ENCODE measurements at regions not wholly inside any gene's neighbourhood (a gene's known extent, or its start where the extent isn't known, plus 50 kb on each side); places are given as distances from the start of the nearest gene placed in this dataset.

DNA sequence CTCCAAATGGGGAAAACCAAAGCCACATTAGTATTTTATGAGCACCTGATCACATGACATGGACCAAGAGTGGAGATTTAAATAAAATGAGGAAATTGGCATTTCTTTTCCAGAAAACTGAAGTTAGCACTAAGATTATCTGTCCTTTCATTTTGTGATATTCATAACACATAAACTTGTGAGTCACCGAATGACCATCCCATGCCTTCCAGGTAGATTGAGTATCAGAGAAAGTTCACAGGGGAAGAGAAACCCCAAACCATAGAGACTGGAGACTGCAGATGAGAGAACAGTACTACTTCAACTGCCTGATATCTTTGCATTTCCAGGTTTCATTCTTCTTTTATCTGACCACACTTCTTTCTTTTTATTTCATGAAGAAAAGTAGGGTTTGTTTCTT lies 176.3 kb upstream of the LRP1B start:
- no peaks in the 10 kb centered on the region for H3K36me3 ChIP-seq (ENCODE audit: insufficient read depth, low read length, poor library complexity, severe bottlenecking)
- H3K9me3 ChIP-seq (ENCODE audit: low read depth, low read length, poor library complexity, severe bottlenecking) = no peaks in the 10 kb centered on the region
- H3K4me3 ChIP-seq (ENCODE audit: low read depth, low read length, poor library complexity, severe bottlenecking) = no peak overlapping the region
- CTCF ChIA-PET = no interaction called here
- intact Hi-C loops (cut with micrococcal nuclease; ENCODE audit: unreplicated experiment) = no loop called here
- no peak overlapping the region for H3K27ac ChIP-seq (ENCODE audit: low read depth, low read length, poor library complexity, severe bottlenecking)
- POLR2A ChIA-PET (ENCODE audit: low non-redundant PET) = no interaction called here
- no peaks in the 10 kb centered on the region for H3K27me3 ChIP-seq (replicated peaks; ENCODE audit: insufficient read depth, low read depth, low read length, poor library complexity)
- no peak for DNase-seq (ENCODE audit: low spot score)
- BruUV-seq (replicated peaks) = no TSS peak
- no peaks in the 10 kb centered on the region for H3K4me1 ChIP-seq (ENCODE audit: insufficient read depth, low read length, poor library complexity, severe bottlenecking)
- TF ChIP-seq EZH2 (IDR thresholded peaks at IDR 0.05; ENCODE audit: borderline replicate concordance, low read depth, low read length, poor library complexity, severe bottlenecking) = no peak
- TF ChIP-seq, protein P1, sequence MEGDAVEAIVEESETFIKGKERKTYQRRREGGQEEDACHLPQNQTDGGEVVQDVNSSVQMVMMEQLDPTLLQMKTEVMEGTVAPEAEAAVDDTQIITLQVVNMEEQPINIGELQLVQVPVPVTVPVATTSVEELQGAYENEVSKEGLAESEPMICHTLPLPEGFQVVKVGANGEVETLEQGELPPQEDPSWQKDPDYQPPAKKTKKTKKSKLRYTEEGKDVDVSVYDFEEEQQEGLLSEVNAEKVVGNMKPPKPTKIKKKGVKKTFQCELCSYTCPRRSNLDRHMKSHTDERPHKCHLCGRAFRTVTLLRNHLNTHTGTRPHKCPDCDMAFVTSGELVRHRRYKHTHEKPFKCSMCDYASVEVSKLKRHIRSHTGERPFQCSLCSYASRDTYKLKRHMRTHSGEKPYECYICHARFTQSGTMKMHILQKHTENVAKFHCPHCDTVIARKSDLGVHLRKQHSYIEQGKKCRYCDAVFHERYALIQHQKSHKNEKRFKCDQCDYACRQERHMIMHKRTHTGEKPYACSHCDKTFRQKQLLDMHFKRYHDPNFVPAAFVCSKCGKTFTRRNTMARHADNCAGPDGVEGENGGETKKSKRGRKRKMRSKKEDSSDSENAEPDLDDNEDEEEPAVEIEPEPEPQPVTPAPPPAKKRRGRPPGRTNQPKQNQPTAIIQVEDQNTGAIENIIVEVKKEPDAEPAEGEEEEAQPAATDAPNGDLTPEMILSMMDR (conservative IDR thresholded peaks at IDR 0.05; ENCODE audit: low read depth, low read length) = no peak

DNA sequence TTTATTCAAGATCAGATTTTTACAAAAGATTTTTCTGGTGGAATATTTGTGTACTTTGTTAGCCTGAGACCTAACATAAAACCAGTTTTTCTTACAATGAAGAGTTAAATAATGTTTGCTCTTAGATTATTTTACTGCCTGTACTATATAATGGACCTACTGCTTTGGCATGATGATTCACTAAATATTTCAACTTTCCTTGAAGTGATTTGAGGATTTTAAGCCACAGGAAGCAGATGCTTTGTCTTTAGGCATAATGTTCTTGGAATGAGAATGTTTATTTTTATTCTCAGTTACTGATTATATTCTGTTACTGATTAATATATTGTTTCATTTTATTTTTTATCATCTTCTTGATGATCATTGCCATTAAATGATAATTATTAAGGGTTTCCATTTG lies 175.3 kb upstream of the LRP1B start:
- CTCF ChIA-PET = no interaction called here
- no TSS peak for BruUV-seq (replicated peaks)
- Histone ChIP-seq H3K27me3 (replicated peaks; ENCODE audit: insufficient read depth, low read depth, low read length, poor library complexity) (no peaks in the 10 kb centered on the region), H3K36me3 (ENCODE audit: insufficient read depth, low read length, poor library complexity, severe bottlenecking) (no peaks in the 10 kb centered on the region), H3K4me1 (ENCODE audit: insufficient read depth, low read length, poor library complexity, severe bottlenecking) (no peaks in the 10 kb centered on the region), H3K27ac (ENCODE audit: low read depth, low read length, poor library complexity, severe bottlenecking) (no peak overlapping the region), H3K9me3 (ENCODE audit: low read depth, low read length, poor library complexity, severe bottlenecking) (no peaks in the 10 kb centered on the region), H3K4me3 (ENCODE audit: low read depth, low read length, poor library complexity, severe bottlenecking) (no peak overlapping the region)
- TF ChIP-seq, protein P1 (conservative IDR thresholded peaks at IDR 0.05; ENCODE audit: low read depth, low read length) = no peak
- TF ChIP-seq EZH2 (IDR thresholded peaks at IDR 0.05; ENCODE audit: borderline replicate concordance, low read depth, low read length, poor library complexity, severe bottlenecking) = no peak
- intact Hi-C loops (cut with micrococcal nuclease; ENCODE audit: unreplicated experiment) = no loop called here
- no peak for DNase-seq (ENCODE audit: low spot score)
- POLR2A ChIA-PET (ENCODE audit: low non-redundant PET) = no interaction called here

DNA sequence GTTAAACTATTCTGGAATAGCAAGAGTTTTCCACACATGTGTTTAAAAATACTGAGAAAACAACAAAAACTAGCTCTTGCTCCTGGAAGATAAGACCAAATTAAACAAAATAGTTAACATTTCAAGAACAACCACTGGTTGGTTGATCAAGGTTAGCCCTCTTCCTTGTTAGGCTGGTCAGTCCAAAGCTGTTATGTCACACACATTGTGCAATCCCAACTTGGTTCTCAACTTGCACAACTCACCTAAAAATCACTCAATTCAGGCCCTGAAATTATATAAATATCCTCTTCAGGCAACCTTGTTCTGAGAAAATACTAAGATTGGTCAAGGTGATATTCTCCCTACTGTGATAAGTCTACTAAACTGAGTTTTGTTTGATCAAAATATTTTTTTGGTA lies 169.7 kb upstream of the LRP1B start:
- no peak for TF ChIP-seq EZH2 (IDR thresholded peaks at IDR 0.05; ENCODE audit: borderline replicate concordance, low read depth, low read length, poor library complexity, severe bottlenecking)
- TF ChIP-seq, protein P1 (conservative IDR thresholded peaks at IDR 0.05; ENCODE audit: low read depth, low read length) = no peak
- DNase-seq (ENCODE audit: low spot score) = no peak
- no peaks in the 10 kb centered on the region for H3K9me3 ChIP-seq (ENCODE audit: low read depth, low read length, poor library complexity, severe bottlenecking)
- no peaks in the 10 kb centered on the region for H3K27me3 ChIP-seq (replicated peaks; ENCODE audit: insufficient read depth, low read depth, low read length, poor library complexity)
- intact Hi-C loops (cut with micrococcal nuclease; ENCODE audit: unreplicated experiment) = no loop called here
- H3K4me1 ChIP-seq (ENCODE audit: insufficient read depth, low read length, poor library complexity, severe bottlenecking) = no peaks in the 10 kb centered on the region
- POLR2A ChIA-PET (ENCODE audit: low non-redundant PET) = no interaction called here
- CTCF ChIA-PET = no interaction called here
- H3K36me3 ChIP-seq (ENCODE audit: insufficient read depth, low read length, poor library complexity, severe bottlenecking) = no peaks in the 10 kb centered on the region
- no peak overlapping the region for H3K27ac ChIP-seq (ENCODE audit: low read depth, low read length, poor library complexity, severe bottlenecking)
- H3K4me3 ChIP-seq (ENCODE audit: low read depth, low read length, poor library complexity, severe bottlenecking) = no peak overlapping the region
- no TSS peak for BruUV-seq (replicated peaks)
